ENCODE measurements at regions not wholly inside any gene's neighbourhood (a gene's known extent, or its start where the extent isn't known, plus 50 kb on each side); places are given as distances from the start of the nearest gene placed in this dataset.

DNA sequence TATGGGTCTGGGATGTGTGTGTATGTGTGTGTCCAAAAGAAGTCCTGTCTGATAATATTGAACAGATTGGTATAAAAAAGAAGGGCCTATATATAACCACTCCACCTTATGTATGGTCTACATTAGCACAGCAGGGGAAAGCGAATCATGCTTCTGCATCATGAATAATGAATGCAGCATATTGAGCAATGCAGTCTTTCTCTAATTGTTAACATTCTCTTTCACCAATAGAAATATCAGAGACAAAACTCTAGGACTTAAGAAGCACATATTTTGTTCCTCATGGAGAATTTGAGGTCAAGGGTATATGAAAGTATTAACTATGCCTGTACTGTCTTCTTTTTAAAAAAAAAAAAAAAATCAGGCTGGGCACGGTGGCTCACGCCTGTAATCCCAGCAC, 264.3 kb upstream of the NOCT start:
- no peaks in the 10 kb centered on the region; the same call in 1 of the 2 replicates for H3K9me3 ChIP-seq
- H3K27me3 ChIP-seq (ENCODE audit: low read depth), result no peaks in the 10 kb centered on the region
- no peaks in the 10 kb centered on the region for H3K4me1 ChIP-seq
- H3K4me3 ChIP-seq, result no peak overlapping the region
- DNase-seq (ENCODE audit: low spot score in 2 of 2), result no peak
- in situ Hi-C loops (cut with MboI; ENCODE audit: low sequenced_read_pairs), result no loop called here
- H3K36me3 ChIP-seq (replicated peaks), result no peaks in the 10 kb centered on the region

- H3K9me3 ChIP-seq, result no peaks in the 10 kb centered on the region; the same call in 1 of the 2 replicates
- H3K27me3 ChIP-seq (ENCODE audit: low read depth), result no peaks in the 10 kb centered on the region
- DNase-seq (ENCODE audit: low spot score in 2 of 2), result no peak
- in situ Hi-C loops (cut with MboI; ENCODE audit: low sequenced_read_pairs), result no loop called here
- no peak overlapping the region for H3K4me3 ChIP-seq
- no peaks in the 10 kb centered on the region for H3K4me1 ChIP-seq
- no peaks in the 10 kb centered on the region for H3K36me3 ChIP-seq (replicated peaks)
Measured at GRCh38 chr4:138749303-138749702, 266.3 kb upstream of the NOCT start.

GRCh38 chr4:138741766-138742377, 273.7 kb upstream of the NOCT start:
- DNase-seq (ENCODE audit: low spot score in 2 of 2), result no peak
- Histone ChIP-seq H3K27me3 (ENCODE audit: low read depth) (no peaks in the 10 kb centered on the region), H3K9me3 (no peaks in the 10 kb centered on the region), H3K36me3 (replicated peaks) (no peaks in the 10 kb centered on the region), H3K4me3 (no peak overlapping the region), H3K4me1 (no peaks in the 10 kb centered on the region)
- in situ Hi-C loops (cut with MboI; ENCODE audit: low sequenced_read_pairs), result no loop called here

- H3K9me3 ChIP-seq, result no peaks in the 10 kb centered on the region
- H3K4me1 ChIP-seq, result no peaks in the 10 kb centered on the region; the same call in 1 of the 2 replicates
- no peak overlapping the region for H3K4me3 ChIP-seq
- in situ Hi-C loops (cut with MboI; ENCODE audit: low sequenced_read_pairs), result no loop called here
- H3K36me3 ChIP-seq (replicated peaks), result no peaks in the 10 kb centered on the region
- no peaks in the 10 kb centered on the region; the same call in 1 of the 2 replicates for H3K27me3 ChIP-seq (ENCODE audit: low read depth)
- no peak for DNase-seq (ENCODE audit: low spot score in 2 of 2)
Measured at GRCh38 chr4:138740816-138741745, 274.5 kb upstream of the NOCT start.

- Histone ChIP-seq H3K4me1 (no peaks in the 10 kb centered on the region; the same call in 1 of the 2 replicates), H3K4me3 (no peak overlapping the region), H3K9me3 (no peaks in the 10 kb centered on the region), H3K27me3 (ENCODE audit: low read depth) (no peaks in the 10 kb centered on the region; the same call in 1 of the 2 replicates), H3K36me3 (replicated peaks) (no peaks in the 10 kb centered on the region)
- DNase-seq (ENCODE audit: low spot score in 2 of 2), result no peak
- in situ Hi-C loops (cut with MboI; ENCODE audit: low sequenced_read_pairs), result no loop called here
Measured at GRCh38 chr4:138736362-138736761, 279.2 kb upstream of the NOCT start.

GRCh38 chr4:138734746-138735145, 280.8 kb upstream of the NOCT start:
- Histone ChIP-seq H3K4me3 (no peak overlapping the region), H3K4me1 (no peaks in the 10 kb centered on the region; the same call in 1 of the 2 replicates), H3K9me3 (no peaks in the 10 kb centered on the region), H3K36me3 (replicated peaks) (no peaks in the 10 kb centered on the region), H3K27me3 (ENCODE audit: low read depth) (no peaks in the 10 kb centered on the region; the same call in 1 of the 2 replicates)
- in situ Hi-C loops (cut with MboI; ENCODE audit: low sequenced_read_pairs), result no loop called here
- no peak for DNase-seq (ENCODE audit: low spot score in 2 of 2)

DNA sequence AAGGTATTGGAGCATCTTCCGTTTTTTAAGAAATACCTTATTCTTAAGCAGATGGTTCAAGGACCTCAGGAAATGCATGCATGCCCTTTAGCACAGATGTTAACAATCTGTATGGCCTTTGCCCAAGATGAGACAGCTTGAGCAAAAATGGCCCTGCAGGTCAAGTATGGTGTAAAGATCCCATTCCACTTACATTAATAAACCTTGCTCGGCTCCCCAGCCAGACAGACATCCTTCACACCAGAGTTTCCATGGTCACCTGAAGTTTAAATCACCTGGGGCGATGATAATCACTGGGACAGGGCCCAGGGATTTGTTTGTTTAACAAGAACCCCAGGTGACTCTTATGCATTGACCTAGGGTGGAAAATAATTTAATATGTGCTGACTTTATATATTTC, 287.0 kb upstream of the NOCT start:
- Histone ChIP-seq H3K27me3 (ENCODE audit: low read depth) (peaks cover under 1% of the 10 kb centered on the region; the same call in 1 of the 2 replicates), H3K9me3 (no peaks in the 10 kb centered on the region), H3K4me1 (no peaks in the 10 kb centered on the region), H3K4me3 (no peak overlapping the region), H3K36me3 (replicated peaks) (no peaks in the 10 kb centered on the region)
- in situ Hi-C loops (cut with MboI; ENCODE audit: low sequenced_read_pairs), result no loop called here
- DNase-seq (ENCODE audit: low spot score in 2 of 2), result no peak

DNA sequence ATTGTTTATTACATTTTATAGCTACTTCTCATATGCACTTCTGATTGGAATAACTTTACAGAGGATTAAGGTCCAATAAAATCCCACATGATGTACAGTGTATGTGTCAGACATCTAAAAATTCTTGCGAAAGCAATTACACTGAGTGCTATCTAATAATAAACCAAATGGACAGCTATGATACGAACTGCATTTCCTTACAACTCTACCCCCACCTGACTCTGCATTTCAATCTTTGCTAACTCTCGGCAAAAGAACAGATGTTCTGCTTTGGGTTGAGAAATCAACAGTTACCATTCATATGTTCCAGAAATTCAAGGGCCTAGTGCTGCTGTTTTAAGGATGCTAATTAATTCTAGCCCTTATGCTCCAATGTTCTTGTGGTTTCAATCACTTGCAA, 287.9 kb upstream of the NOCT start:
- no peak overlapping the region for H3K4me3 ChIP-seq
- no peaks in the 10 kb centered on the region for H3K36me3 ChIP-seq (replicated peaks)
- no peaks in the 10 kb centered on the region for H3K4me1 ChIP-seq
- DNase-seq (ENCODE audit: low spot score in 2 of 2), result no peak
- H3K9me3 ChIP-seq, result no peaks in the 10 kb centered on the region
- H3K27me3 ChIP-seq (ENCODE audit: low read depth), result peaks cover 5% of the 10 kb centered on the region; the same call in 1 of the 2 replicates
- in situ Hi-C loops (cut with MboI; ENCODE audit: low sequenced_read_pairs), result no loop called here

GRCh38 chr4:138724530-138724929, 291.1 kb upstream of the NOCT start:
- DNase-seq (ENCODE audit: low spot score in 2 of 2), result no peak
- Histone ChIP-seq H3K4me3 (no peak overlapping the region), H3K4me1 (no peaks in the 10 kb centered on the region), H3K9me3 (no peaks in the 10 kb centered on the region; the same call in 1 of the 2 replicates), H3K27me3 (ENCODE audit: low read depth) (peaks cover 5% of the 10 kb centered on the region), H3K36me3 (replicated peaks) (no peaks in the 10 kb centered on the region)
- in situ Hi-C loops (cut with MboI; ENCODE audit: low sequenced_read_pairs), result no loop called here

DNA sequence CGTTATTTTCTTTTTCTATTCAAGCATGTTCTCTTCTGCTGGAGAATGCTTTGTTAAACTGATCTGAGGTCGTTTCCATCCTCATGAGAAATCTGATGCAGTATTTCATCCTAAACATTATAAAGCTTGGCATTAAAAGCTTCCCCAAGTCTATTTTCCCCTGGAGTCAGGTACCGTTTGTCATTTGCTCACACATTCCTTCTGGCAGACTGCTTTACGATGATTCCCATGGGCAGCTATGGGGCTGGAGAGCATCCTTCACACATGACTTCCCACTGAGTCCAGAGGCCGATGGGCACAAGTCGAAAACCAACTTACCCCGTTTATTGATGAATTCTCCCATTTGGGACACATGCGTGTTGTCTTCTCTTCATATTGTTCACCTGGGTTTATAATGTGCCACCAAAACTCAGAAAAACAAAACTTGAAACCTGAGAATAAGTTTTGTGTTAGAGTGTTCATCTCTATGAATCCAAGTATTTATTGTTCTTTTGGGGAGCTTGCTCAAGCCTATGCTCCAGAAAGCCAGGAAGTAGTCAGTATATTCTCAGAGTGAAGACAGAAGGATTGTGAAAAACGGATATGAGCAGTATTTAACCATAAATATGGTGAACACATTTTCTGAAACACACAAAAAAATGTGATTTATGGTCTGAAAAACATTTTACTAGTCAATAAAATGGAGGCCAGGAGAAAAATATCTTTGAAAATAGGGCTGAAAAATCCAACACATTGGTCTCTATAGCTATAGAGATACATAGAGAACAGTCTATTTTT, 298.8 kb upstream of the NOCT start:
- H3K4me3 ChIP-seq, result no peak overlapping the region
- in situ Hi-C loops (cut with MboI; ENCODE audit: low sequenced_read_pairs), result no loop called here
- DNase-seq (ENCODE audit: low spot score in 2 of 2), result no peak
- no peaks in the 10 kb centered on the region; the same call in 1 of the 2 replicates for H3K27me3 ChIP-seq (ENCODE audit: low read depth)
- no peaks in the 10 kb centered on the region for H3K36me3 ChIP-seq (replicated peaks)
- H3K4me1 ChIP-seq, result no peaks in the 10 kb centered on the region
- no peaks in the 10 kb centered on the region; the same call in 1 of the 2 replicates for H3K9me3 ChIP-seq

GRCh38 chr4:138710297-138710696, 305.3 kb upstream of the NOCT start:
- no peak overlapping the region for H3K4me3 ChIP-seq
- DNase-seq (ENCODE audit: low spot score in 2 of 2), result no peak
- H3K27me3 ChIP-seq (ENCODE audit: low read depth), result peaks cover 2% of the 10 kb centered on the region; the same call in 1 of the 2 replicates
- in situ Hi-C loops (cut with MboI; ENCODE audit: low sequenced_read_pairs), result no loop called here
- no peaks in the 10 kb centered on the region for H3K36me3 ChIP-seq (replicated peaks)
- H3K9me3 ChIP-seq, result no peaks in the 10 kb centered on the region
- H3K4me1 ChIP-seq, result no peaks in the 10 kb centered on the region

DNA sequence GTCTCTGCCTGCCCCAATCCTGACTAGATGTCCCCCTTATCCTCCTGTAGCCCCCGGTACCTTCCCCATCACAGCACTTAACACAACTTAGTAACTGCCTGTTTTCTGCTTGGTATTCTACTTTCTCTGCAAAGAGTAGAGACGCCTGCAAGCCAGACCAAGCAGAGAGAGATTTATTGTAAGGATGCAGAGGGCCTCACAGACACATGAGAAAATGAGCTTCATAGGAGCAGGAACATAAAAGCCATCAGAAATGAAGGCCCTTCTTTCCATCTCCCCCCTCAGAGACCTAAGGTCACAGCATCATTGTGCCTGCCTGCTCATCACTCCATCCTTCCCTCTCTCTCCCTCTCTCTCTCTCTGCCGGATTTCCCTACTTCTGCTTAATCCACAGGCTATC, 305.7 kb upstream of the NOCT start:
- H3K4me3 ChIP-seq, result no peak overlapping the region
- H3K27me3 ChIP-seq (ENCODE audit: low read depth), result peaks cover 2% of the 10 kb centered on the region; the same call in 1 of the 2 replicates
- H3K4me1 ChIP-seq, result no peaks in the 10 kb centered on the region
- in situ Hi-C loops (cut with MboI; ENCODE audit: low sequenced_read_pairs), result no loop called here
- DNase-seq (ENCODE audit: low spot score in 2 of 2), result no peak
- H3K9me3 ChIP-seq, result no peaks in the 10 kb centered on the region
- H3K36me3 ChIP-seq (replicated peaks), result no peaks in the 10 kb centered on the region

GRCh38 chr4:138707746-138708677, 307.6 kb upstream of the NOCT start:
- Histone ChIP-seq H3K36me3 (replicated peaks) (no peaks in the 10 kb centered on the region), H3K9me3 (no peaks in the 10 kb centered on the region), H3K4me3 (no peak overlapping the region), H3K27me3 (ENCODE audit: low read depth) (peaks cover 2% of the 10 kb centered on the region; the same call in 1 of the 2 replicates), H3K4me1 (no peaks in the 10 kb centered on the region)
- in situ Hi-C loops (cut with MboI; ENCODE audit: low sequenced_read_pairs), result no loop called here
- DNase-seq (ENCODE audit: low spot score in 2 of 2), result no peak
